NCI-H226 (cell line): ENCODE measurements at regions not wholly inside any gene's neighbourhood (a gene's known extent, or its start where the extent isn't known, plus 50 kb on each side); places are given as distances from the start of the nearest gene placed in this dataset.

Experiments
- DNase-seq: peaks from one replicate; pipeline ENCODE4 v3.0.0-alpha.2; 2015

DNA sequence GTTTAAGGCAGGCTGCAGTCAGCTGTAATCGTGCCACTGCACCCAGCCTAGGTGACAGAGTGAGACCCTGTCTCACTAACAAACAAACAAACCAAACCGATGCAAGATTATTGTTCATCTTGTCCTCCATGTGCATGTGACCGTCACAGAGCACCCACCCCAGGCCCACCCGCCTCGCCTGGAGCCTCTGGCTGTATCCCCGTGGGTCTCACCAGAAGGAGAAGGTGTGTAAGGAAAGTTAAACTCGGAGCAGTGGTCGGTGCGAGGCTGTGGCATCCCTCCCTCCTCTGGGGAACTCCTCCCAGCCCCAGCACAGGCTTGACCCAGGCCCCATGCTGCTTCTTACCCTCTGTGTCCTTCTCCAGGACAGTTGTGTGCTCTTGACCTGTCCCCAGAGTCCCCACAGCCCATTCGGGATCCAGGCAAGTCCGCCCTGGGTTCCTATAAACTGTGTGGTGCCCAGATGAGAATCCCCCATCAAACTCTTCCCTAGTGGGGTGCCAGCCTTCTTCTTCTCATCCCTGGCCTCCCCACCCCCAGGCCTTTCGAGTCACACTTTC, 318.4 kb downstream of the AJAP1 start:
- no peak for DNase-seq

GRCh38 chr1:4971666-4972065, 317.3 kb downstream of the AJAP1 start:
- no peak for DNase-seq

GRCh38 chr1:4970532-4970931, 316.1 kb downstream of the AJAP1 start:
- DNase-seq, result no peak

GRCh38 chr1:4969556-4970129, 315.2 kb downstream of the AJAP1 start:
- DNase-seq, result no peak

DNA sequence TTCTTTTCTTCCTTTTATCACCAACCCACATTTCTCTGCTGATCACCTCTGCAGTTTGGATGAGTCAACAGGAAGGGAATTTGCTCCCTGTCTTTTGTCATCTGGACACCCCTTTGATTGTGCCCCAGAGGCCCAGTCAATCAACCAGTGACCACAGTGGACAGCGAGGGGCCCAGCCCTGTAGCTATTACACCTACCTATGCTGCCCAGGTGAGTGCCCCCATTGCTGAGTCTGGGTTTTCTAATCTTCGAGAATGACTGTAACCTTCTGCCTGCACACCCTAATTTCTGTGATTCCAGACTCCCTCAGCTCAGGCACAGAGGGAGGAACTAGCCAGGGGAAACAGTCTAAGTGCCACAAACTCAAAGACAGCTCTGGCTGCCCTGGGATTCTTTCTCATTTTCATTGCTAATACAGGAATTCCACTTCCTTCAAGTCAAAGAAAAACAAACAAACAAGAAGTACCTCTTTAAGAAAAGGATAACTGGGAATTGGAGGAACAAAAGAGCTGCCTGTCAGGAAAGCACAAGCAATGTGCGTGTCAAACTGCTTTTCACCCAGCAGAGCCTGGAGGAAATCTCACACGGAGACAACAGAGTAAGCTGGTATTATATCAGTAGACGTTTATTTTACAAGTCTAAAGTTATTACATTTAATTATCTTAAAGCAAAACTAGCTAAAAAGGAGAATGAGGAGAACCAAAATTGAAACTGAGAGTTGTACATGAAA, 311.1 kb downstream of the AJAP1 start:
- DNase-seq, result no peak

DNA sequence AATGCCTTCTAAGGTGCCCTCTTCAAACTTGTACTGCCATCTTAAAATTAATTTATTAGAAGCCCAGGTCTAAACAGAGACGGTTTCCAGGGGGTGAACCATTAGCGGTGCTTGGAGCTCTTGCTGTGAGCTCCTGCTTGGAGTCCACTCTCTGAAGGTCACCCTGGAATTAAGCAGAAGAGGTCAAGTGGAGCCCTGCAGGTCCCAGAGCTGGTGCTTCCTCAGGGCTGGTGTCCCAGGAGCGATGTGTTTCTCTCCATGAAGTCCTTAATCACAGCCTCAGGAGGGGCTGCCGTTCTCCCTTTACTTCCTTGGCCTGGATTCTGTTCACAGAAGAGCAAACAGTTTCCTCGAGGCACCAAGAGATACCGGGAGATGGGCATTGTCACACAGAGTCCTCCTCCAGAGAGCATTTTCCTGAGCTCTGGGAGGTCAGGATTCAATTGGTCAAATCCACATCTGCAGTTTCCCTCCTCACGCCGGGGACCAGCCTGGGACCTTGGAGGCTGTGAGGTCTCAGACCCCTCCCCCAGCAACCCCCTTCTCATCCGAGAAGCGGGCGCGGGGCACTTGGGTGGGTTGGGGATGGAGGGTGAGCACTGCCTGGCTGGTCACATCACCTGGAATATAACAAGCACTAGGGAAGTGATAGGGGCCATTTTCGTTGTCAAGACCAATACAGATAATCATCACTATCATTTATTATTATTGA, 310.4 kb downstream of the AJAP1 start:
- DNase-seq, result no peak

GRCh38 chr1:4963251-4963650, 308.8 kb downstream of the AJAP1 start:
- DNase-seq, result no peak

DNA sequence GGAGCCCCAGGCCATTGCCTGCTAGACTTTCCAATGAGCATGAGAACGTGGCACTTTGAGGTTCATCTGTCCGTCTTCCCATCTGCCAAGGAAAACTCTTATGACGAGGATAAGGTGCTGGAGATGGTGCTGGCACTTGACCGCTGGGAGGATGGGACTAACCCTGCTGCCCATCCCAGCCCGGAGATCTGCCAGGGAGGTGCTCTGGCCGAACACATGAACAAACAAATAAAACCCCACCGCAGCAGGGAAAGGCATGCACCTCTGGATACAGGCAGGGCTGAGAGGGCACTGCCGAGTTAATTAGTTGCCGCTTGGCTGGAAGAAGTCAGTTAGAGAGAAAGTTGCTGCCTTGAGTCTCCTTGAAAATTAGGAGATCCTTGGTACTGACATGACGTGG, 308.4 kb downstream of the AJAP1 start:
- no peak for DNase-seq

DNA sequence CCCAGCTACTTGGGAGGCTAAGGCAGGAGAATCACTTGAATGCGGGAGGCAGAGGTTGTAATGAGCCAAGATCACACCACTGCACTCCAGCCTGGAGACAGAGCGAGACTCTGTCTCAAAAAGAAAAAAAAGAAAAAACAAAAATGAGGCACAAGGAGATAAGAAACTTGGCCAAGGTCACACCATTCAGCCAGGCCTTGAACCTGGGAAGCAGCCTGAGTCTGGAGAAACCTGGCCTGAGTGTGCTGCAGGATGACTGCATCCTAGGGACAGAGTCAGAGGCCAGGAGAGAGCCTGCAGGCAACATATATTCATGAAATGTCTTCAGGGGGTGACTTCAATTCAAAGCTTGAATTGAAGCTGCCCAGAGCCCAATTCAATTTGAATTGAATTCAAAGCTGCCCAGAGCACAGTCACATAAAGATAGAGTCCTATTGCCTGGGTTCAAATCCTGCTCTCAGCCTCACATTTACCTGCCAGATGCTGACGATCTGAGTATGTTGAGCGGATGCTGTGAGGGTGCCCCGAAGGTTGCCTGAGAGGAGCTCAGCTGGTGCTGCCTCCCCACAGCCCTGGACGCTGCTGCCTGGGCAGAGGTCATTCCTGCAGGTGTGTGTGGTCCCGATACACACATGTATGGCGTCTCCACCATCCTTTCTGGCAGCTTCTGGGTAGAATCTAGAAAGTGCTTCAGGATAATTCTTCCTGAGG, 307.7 kb downstream of the AJAP1 start:
- no peak for DNase-seq

DNA sequence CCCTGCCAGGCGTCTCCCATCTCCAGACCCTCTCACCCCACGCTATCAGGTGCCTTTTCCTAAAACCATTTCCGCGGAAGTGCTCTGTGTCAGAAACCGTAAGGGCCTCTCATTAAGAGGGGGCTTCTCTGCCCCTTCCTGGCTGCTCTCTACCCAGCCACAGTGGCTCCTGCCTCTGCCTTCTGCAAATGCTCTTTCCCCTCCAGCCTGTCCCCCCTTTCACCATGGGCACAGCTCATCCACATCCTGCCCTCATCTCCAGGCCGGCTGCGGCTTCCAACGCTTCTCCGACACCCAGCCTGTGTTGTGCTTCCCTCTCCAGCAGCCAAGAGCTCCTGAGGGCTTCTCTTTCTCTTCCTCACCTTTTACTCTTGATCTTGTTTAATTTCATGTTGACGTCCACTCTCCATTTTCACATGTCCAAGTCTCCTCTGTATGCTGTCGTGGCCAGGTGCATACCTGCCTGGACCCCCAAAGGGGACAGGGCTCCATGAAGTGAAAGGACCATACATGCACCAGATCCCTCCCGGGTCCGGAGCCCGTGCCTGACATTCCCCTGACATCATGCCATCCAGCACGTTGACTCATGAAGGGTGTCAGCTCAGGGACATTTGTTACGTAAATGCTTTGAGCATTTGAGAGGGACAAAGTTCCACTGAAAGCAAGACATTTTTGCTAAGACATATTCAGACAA, 306.5 kb downstream of the AJAP1 start:
- DNase-seq, result no peak

GRCh38 chr1:4960336-4960735, 305.9 kb downstream of the AJAP1 start:
- DNase-seq, result no peak

DNA sequence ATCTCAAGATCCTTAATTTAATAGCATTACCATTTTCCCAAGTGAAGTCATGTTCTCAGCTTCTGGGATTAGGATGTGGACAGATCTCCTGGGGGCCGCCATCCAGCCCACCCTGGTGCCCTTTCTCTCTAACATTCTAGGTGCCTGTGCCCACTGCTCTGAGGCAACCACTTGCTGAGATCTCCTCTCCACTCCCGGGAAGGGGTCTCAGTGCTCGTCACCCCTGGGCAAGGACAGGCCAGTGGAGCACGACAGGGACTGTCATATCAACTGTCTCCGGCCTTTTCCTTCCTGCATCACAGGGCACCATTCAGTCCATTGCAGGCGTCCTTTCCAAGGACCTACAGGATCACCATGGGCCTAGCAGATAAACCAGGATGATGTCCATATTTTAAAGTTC, 304.8 kb downstream of the AJAP1 start:
- DNase-seq, result no peak

DNA sequence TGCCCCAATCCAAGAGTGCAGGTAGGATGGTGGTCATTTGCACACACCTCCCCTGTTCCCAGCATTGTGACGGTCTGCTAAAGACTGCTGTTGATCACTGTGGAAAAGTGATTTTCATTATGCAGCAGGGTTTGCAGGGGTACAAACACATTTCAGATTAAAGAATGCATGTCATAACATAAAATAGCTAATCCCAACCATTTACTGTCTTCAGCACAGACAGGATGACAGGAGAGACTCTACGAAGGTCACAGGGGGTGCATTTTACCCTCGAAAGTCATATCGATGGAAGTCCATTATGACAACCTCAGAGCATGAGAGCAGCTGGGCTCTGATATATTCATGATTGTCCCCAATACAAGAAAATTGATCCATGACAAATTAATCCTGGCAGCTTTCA, 302.6 kb downstream of the AJAP1 start:
- DNase-seq, result no peak

GRCh38 chr1:4954392-4954791, 300.0 kb downstream of the AJAP1 start:
- DNase-seq, result no peak

DNA sequence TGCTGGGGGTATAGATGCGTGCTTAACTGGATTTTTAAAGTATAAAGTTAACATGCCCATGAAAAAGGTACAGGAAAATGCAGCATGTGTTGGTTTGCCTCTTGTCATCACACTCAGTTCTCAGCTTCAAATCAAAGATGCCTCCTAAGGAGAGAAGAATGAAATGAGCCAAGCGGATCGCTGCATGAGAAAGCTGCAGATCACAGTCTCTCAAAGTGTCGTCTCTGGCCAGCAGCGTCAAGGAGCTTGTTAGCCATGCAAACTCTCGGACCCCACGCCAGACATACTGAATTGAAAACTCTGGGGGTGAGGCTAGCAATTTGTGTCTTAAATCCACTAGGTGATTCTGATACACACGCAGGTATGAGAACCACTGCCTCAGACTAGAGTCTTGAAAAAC, 297.2 kb downstream of the AJAP1 start:
- DNase-seq, result no peak

- DNase-seq, result no peak
Measured at GRCh38 chr1:4946343-4946742, 291.9 kb downstream of the AJAP1 start.

DNA sequence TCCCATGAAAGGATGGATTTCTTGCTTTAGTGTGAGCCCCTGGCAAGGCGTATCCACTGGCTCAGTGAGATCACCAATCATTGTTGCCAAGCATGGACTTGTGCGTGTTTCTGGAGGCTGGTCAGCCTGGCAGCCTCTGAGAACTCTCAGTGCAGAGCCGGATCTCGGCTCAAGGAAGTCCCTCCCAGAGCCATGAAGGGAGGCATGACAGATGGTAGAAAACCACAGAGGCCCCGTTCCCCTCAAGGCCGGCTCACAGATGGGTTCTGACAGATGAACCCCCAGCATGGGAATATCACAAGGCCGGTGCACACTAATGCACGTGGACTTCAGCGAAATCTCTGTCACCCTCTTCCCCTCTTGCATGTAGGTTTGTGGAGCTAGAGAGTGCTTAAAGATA, 290.5 kb downstream of the AJAP1 start:
- DNase-seq, result no peak

DNA sequence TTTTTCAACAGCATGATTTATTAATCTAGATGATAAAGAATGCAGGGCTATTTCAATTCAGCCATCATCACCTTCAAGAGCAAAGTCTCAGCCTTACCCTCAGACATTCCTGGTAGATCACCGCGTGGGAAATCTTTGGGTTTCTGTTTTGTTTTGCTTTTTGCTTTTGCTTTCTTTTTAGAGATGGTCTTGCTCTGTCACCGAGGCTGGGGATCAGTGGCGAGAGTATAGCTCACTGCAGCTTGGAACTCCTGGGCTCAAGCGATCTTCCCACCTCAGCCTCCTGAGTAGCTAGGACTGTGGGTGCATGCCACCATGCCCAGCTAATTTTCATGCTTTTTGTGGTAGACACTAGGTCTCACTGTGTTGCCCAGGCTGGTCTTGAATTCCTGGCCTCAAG, 289.7 kb downstream of the AJAP1 start:
- DNase-seq, result no peak

GRCh38 chr1:4939266-4939665, 284.9 kb downstream of the AJAP1 start:
- DNase-seq, result no peak

DNA sequence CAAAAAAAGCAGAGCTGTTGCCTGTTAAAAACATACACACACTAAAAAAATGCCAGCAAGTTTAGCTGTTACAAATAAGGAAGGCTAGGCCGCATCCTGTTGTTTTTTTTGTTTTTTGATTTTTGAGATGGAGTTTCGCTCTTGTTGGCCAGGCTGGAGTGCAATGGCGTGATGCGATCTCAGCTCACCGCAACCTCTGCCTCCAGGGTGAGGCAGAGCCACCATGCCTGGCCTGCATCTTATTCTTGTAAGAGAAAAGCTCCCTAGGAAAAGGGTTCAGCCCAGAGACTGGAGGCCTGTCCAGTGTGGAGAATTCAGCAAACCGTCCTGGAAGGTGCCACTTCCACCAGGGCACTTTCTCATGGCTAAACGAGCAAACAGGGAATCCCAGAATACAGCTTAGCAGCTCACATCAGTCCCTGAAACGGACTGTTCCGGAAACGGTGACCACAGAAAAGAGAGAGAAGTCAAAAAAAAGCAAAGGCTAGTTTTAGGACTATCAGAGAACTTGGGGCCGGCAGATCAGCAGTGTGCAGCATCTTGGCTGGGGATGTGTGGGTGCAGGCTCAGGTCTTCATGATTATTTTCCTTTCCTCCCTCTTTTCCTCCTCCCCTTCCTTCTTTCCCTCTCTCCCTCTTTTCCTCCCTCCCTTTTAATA, 283.6 kb downstream of the AJAP1 start:
- DNase-seq, result no peak

DNA sequence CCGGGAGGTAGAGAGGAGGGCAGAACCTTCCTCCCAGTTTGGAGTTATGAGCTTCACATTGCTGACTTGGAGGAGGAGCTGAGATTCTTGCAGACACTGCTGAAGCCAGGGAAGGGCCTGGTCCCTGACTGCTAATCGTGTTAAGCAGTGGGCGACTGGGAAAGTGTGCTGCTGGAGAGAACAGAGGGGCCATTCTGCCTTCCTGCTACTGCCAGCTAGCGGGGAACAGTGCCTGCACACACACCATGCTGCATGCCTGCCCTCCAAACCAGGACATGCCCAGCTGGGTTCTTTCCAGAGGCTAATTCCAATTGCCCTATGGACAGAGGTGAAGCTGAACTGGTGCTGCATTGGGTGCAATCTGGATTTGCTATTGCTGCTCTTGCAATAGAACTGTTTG, 281.4 kb downstream of the AJAP1 start:
- no peak for DNase-seq

- DNase-seq, result no peak
Measured at GRCh38 chr1:4933232-4933631, 278.8 kb downstream of the AJAP1 start.
